IMR-90 (cell line): ENCODE measurements at regions not wholly inside any gene's neighbourhood (a gene's known extent, or its start where the extent isn't known, plus 50 kb on each side); places are given as distances from the start of the nearest gene placed in this dataset.

Experiments
- ATAC-seq: fragments of 200-7000 bp; cut with Tn5 transposase; 2 replicates; pipeline ENCODE4 v1.9.1; 2020; ENCODE audit warnings: low read depth, mild to moderate bottlenecking, moderate library complexity
- BruUV-seq: library from RNA; stranded (reverse); fragments of 400-500 nt; replicated peaks from 2 replicates; lab custom pipeline; 2021; lab: Mats Ljungman, UMichigan
- CTCF ChIA-PET: fragments of 300-600 bp; formaldehyde crosslinking; extraction: SDS; loops from one replicate; lab custom pipeline; 2021; ENCODE audit warnings: antibody characterized with exemption; lab: Yijun Ruan, JAX
- POLR2A ChIA-PET: fragments of 300-600 bp; sonication (Branson Sonifier 250); formaldehyde crosslinking; loops from one replicate; lab custom pipeline; 2022; ENCODE audit warnings: antibody characterized with exemption; ENCODE audit not compliant: unreplicated experiment; lab: Charles Lee
- DNase-seq: peaks from one replicate; pipeline ENCODE4 v3.0.0; 2013
- H2AFZ ChIP-seq: replicated peaks from 2 replicates; pipeline ENCODE3; 2013; ENCODE audit warnings: low read length, mild to moderate bottlenecking; ENCODE audit not compliant: poor library complexity
- H2AK5ac ChIP-seq: 2 replicates; pipeline ENCODE4 v1.6.1; 2013; ENCODE audit warnings: low read depth, low read length, inconsistent platforms
- H2AK9ac ChIP-seq: replicated peaks from 2 replicates; pipeline ENCODE3; 2013; ENCODE audit warnings: mild to moderate bottlenecking, low read depth, low read length, moderate library complexity; ENCODE audit not compliant: poor library complexity
- H2BK120ac ChIP-seq: 2 replicates; pipeline ENCODE4 v1.6.1; 2013; ENCODE audit warnings: low read depth, low read length, inconsistent platforms
- H2BK15ac ChIP-seq: 3 replicates; pipeline ENCODE4 v1.6.1; 2013; ENCODE audit warnings: low read depth, low read length, inconsistent platforms
- H2BK20ac ChIP-seq: 2 replicates; pipeline ENCODE4 v1.6.1; 2013; ENCODE audit warnings: low read depth, mild to moderate bottlenecking, inconsistent platforms, low read length, moderate library complexity
- H2BK5ac ChIP-seq: 2 replicates; pipeline ENCODE4 v1.6.1; 2013; ENCODE audit warnings: mild to moderate bottlenecking, low read depth, low read length, inconsistent platforms; ENCODE audit not compliant: poor library complexity, severe bottlenecking
- H3K14ac ChIP-seq: replicated peaks from 2 replicates; pipeline ENCODE4 v1.6.1; 2013; ENCODE audit warnings: low read depth, low read length, inconsistent platforms
- H3K18ac ChIP-seq: 2 replicates; pipeline ENCODE4 v1.6.1; 2013; ENCODE audit warnings: low read depth, low read length, control low read depth
- H3K23ac ChIP-seq: 2 replicates; pipeline ENCODE4 v1.6.1; 2013; ENCODE audit warnings: low read depth, low read length, inconsistent platforms
- H3K27ac ChIP-seq: 2 replicates; pipeline ENCODE4 v1.5.1; 2013; ENCODE audit warnings: mild to moderate bottlenecking, control low read depth, low read length; ENCODE audit not compliant: insufficient read depth
- H3K27me3 ChIP-seq: 2 replicates; pipeline ENCODE4 v1.6.1; 2013; ENCODE audit warnings: low read length; ENCODE audit not compliant: control insufficient read depth, insufficient read depth
- H3K36me3 ChIP-seq: 2 replicates; pipeline ENCODE4 v1.6.1; 2013; ENCODE audit warnings: low read length, mixed read lengths; ENCODE audit not compliant: control insufficient read depth, insufficient read depth
- H3K4ac ChIP-seq: 2 replicates; pipeline ENCODE4 v1.6.1; 2013; ENCODE audit warnings: low read depth, low read length, inconsistent platforms
- H3K4me1 ChIP-seq: 2 replicates; pipeline ENCODE4 v1.6.1; 2013; ENCODE audit warnings: low read length, mixed read lengths; ENCODE audit not compliant: control insufficient read depth, insufficient read depth
- H3K4me2 ChIP-seq: 2 replicates; pipeline ENCODE4 v1.6.1; 2013; ENCODE audit warnings: low read depth, mild to moderate bottlenecking, control low read depth, low read length, moderate library complexity
- H3K4me3 ChIP-seq: 2 replicates; pipeline ENCODE4 v1.5.1; 2013; ENCODE audit warnings: low read depth, mild to moderate bottlenecking, control low read depth, low read length, moderate library complexity; ENCODE audit not compliant: insufficient read depth
- H3K56ac ChIP-seq: 2 replicates; pipeline ENCODE4 v1.6.1; 2013; ENCODE audit warnings: low read length, inconsistent platforms; ENCODE audit not compliant: insufficient read depth; ENCODE audit errors: extremely low read depth
- H3K79me1 ChIP-seq, 2 experiments: 2 replicates each; pipeline ENCODE4 v1.6.1; 2013; ENCODE audit warnings: low read length in 2 of 2, inconsistent platforms in 1 of 2, low read depth in 1 of 2
- H3K9ac ChIP-seq: 2 replicates; pipeline ENCODE4 v1.6.1; 2013; ENCODE audit warnings: low read depth, low read length, control low read depth
- H3K9me1 ChIP-seq: 2 replicates; pipeline ENCODE4 v1.6.1; 2013; ENCODE audit warnings: low read length, inconsistent platforms; ENCODE audit not compliant: insufficient read depth
- H3K9me3 ChIP-seq: 2 replicates; pipeline ENCODE4 v1.6.1; 2013; ENCODE audit warnings: low read length; ENCODE audit not compliant: control insufficient read depth, insufficient read depth
- H4K20me1 ChIP-seq: 2 replicates; pipeline ENCODE4 v1.6.1; 2013; ENCODE audit warnings: low read length, inconsistent platforms; ENCODE audit not compliant: insufficient read depth
- H4K5ac ChIP-seq: 2 replicates; pipeline ENCODE4 v1.6.1; 2013; ENCODE audit warnings: mild to moderate bottlenecking, low read depth, low read length, control low read depth
- H4K8ac ChIP-seq, 2 experiments: 2 replicates each; pipeline ENCODE4 v1.6.1; 2013; ENCODE audit warnings: low read depth in 2 of 2, low read length in 2 of 2, control low read depth in 1 of 2, inconsistent platforms in 1 of 2
- H4K91ac ChIP-seq: 2 replicates; pipeline ENCODE4 v1.6.1; 2013; ENCODE audit warnings: low read depth, low read length, inconsistent platforms; ENCODE audit not compliant: insufficient read depth
- BHLHE40 ChIP-seq: fragments of 150-350 bp; IDR thresholded peaks from 2 replicates; pipeline ENCODE4 v1.6.1; 2016; ENCODE audit warnings: mild to moderate bottlenecking, low read depth, low read length
- CEBPB ChIP-seq: IDR thresholded peaks from 2 replicates; pipeline ENCODE4 v1.6.1; 2012; ENCODE audit warnings: low read depth, low read length, improper control_type of control experiment
- FOS ChIP-seq: fragments of 150-350 bp; IDR thresholded peaks from 2 replicates; pipeline ENCODE4 v1.6.1; 2016; ENCODE audit warnings: low read depth, low read length
- NFE2L2 ChIP-seq: fragments of 150-350 bp; IDR thresholded peaks from 2 replicates; pipeline ENCODE4 v1.6.1; 2016; ENCODE audit warnings: low read depth, mild to moderate bottlenecking, low read length
- POLR2A ChIP-seq: IDR thresholded peaks from 2 replicates; pipeline ENCODE4 v1.6.1; 2012; ENCODE audit warnings: mild to moderate bottlenecking, low read depth, low read length
- RAD21 ChIP-seq: IDR thresholded peaks from 2 replicates; pipeline ENCODE4 v1.6.1; 2012; ENCODE audit warnings: low read length, improper control_type of control experiment
- RCOR1 ChIP-seq: IDR thresholded peaks from 2 replicates; pipeline ENCODE4 v1.6.1; 2012; ENCODE audit warnings: mild to moderate bottlenecking, low read length, improper control_type of control experiment; ENCODE audit not compliant: insufficient replicate concordance
- RFX5 ChIP-seq: IDR thresholded peaks from 2 replicates; pipeline ENCODE4 v1.8.0; 2012; ENCODE audit warnings: low read depth, mild to moderate bottlenecking, low read length, moderate library complexity
- WGBS, 2 experiments: methylation state at CpG; one replicate each; pipeline versions ENCODE4 v1.1.5 to v1.1.7; 2013; ENCODE audit warnings: missing lambda C conversion rate in 2 of 2; ENCODE audit not compliant: insufficient read length in 1 of 2; ENCODE audit errors: extremely low coverage in 2 of 2; 5-methylcytosine and 5-hydroxymethylcytosine counted together
- dilution Hi-C: fragments of 300-500 bp; cut with HindIII; formaldehyde crosslinking; loops from one replicate; pipeline ENCODE4 v1.14.3; 2018; ENCODE audit warnings: low sequenced_read_pairs; ENCODE audit not compliant: unreplicated experiment
- in situ Hi-C: fragments of 300-500 bp; cut with MboI; formaldehyde crosslinking; loops from 3 replicates; pipeline ENCODE4 v1.14.3; 2019; ENCODE audit warnings: low sequenced_read_pairs, inconsistent platforms, mixed read lengths
- intact Hi-C: fragments of 100-400 bp; cut with micrococcal nuclease; formaldehyde crosslinking; loops from 2 replicates; pipeline ENCODE4 v1.10.0; 2022
- TF ChIP-seq, protein P1 (sequence below): fragments of 150-350 bp; IDR thresholded peaks from 2 replicates; pipeline ENCODE4 v1.6.1; 2016; ENCODE audit warnings: low read depth, mild to moderate bottlenecking, low read length, moderate library complexity, borderline replicate concordance
- TF ChIP-seq, protein P2 (sequence below): conservative IDR thresholded peaks from 2 replicates; pipeline ENCODE4 v1.5.1; 2012; ENCODE audit warnings: mild to moderate bottlenecking, low read depth, low read length, improper control_type of control experiment

DNA sequence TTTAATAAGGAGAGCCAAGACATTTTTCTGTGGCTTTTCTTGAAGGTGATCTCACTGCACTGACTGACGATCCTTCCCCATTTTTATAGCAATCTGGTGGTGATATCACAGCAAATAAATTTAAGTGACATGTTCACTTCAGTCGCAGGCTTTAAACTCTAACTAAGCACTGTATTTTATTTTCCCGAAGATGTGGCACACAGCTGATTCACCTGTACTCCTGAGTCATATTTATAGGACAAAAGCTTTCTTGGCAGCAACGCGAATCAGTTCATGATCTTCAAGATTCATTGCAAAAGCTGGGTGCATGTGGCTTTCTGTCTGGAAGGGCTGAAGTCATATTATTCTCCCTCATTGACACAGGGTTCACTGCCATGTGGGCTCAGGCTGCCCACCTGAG, 79.8 kb upstream of the TUNAR start:
- Histone ChIP-seq H2BK120ac (no peak overlapping the region), H3K27me3 (no peaks in the 10 kb centered on the region), H3K27ac (no peak overlapping the region), H3K9me3 (no peaks in the 10 kb centered on the region), H4K5ac (no peak overlapping the region), H3K4ac (no peak overlapping the region), H2AFZ (no peak overlapping the region), H3K4me2 (no peak overlapping the region), H4K91ac (no peak overlapping the region), H2AK9ac (no peak overlapping the region), H3K9ac (no peak overlapping the region), H3K36me3 (no peaks in the 10 kb centered on the region), H3K23ac (no peak overlapping the region), H3K4me1 (no peaks in the 10 kb centered on the region), H3K4me3 (no peak overlapping the region), H3K56ac (no peak overlapping the region), H3K14ac (no peak overlapping the region), H2AK5ac (no peak overlapping the region), H3K79me1 (no peaks in the 10 kb centered on the region), H2BK20ac (no peak overlapping the region), H2BK15ac (no peak overlapping the region), H4K8ac (no peak overlapping the region), H2BK5ac (no peak overlapping the region), H4K20me1 (no peaks in the 10 kb centered on the region), H3K9me1 (no peaks in the 10 kb centered on the region), H3K18ac (no peak overlapping the region)
- POLR2A ChIA-PET = no interaction called here
- TF ChIP-seq FOS (no peak), RAD21 (no peak), CEBPB (no peak), RCOR1 (no peak), RFX5 (no peak), BHLHE40 (no peak), NFE2L2 (no peak), POLR2A (no peak)
- TF ChIP-seq, protein P1, sequence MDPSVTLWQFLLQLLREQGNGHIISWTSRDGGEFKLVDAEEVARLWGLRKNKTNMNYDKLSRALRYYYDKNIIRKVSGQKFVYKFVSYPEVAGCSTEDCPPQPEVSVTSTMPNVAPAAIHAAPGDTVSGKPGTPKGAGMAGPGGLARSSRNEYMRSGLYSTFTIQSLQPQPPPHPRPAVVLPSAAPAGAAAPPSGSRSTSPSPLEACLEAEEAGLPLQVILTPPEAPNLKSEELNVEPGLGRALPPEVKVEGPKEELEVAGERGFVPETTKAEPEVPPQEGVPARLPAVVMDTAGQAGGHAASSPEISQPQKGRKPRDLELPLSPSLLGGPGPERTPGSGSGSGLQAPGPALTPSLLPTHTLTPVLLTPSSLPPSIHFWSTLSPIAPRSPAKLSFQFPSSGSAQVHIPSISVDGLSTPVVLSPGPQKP = no peak
- TF ChIP-seq, protein P2, sequence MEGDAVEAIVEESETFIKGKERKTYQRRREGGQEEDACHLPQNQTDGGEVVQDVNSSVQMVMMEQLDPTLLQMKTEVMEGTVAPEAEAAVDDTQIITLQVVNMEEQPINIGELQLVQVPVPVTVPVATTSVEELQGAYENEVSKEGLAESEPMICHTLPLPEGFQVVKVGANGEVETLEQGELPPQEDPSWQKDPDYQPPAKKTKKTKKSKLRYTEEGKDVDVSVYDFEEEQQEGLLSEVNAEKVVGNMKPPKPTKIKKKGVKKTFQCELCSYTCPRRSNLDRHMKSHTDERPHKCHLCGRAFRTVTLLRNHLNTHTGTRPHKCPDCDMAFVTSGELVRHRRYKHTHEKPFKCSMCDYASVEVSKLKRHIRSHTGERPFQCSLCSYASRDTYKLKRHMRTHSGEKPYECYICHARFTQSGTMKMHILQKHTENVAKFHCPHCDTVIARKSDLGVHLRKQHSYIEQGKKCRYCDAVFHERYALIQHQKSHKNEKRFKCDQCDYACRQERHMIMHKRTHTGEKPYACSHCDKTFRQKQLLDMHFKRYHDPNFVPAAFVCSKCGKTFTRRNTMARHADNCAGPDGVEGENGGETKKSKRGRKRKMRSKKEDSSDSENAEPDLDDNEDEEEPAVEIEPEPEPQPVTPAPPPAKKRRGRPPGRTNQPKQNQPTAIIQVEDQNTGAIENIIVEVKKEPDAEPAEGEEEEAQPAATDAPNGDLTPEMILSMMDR = no peak
- no peak for DNase-seq
- no peak for ATAC-seq
- no TSS peak for BruUV-seq
- in situ Hi-C loops (no loop called here), dilution Hi-C loops (loop anchor here (25.0 kb wide), 1 partner anchor 234 kb away; no protein-coding TSS in a partner anchor), intact Hi-C loops (no loop called here)
- CTCF ChIA-PET = no interaction called here
- 53% methylated on average over 3 of the region's 5 CpGs; no CpG with 5 or more reads in 1 of the 2 experiments for WGBS, 2 experiments
